ENCODE measurements at regions not wholly inside any gene's neighbourhood (a gene's known extent, or its start where the extent isn't known, plus 50 kb on each side); places are given as distances from the start of the nearest gene placed in this dataset.
"Not testable (repeated sequence)": the region's sequence is repeated elsewhere in the genome, so short reads cannot be mapped to it uniquely, and the experiment has no call there.

- intact Hi-C loops (cut with DNase I, micrococcal nuclease); DNase-seq; ATAC-seq: not testable (repeated sequence)
Observed at GRCh38 chr16:35157549-35157948, 1698.1 kb downstream of the TP53TG3F start.

GRCh38 chr16:35169324-35169723 lies 1709.9 kb downstream of the TP53TG3F start:
- DNase-seq; intact Hi-C loops (cut with DNase I, micrococcal nuclease); ATAC-seq: not testable (repeated sequence)

- intact Hi-C loops (cut with DNase I, micrococcal nuclease); ATAC-seq; DNase-seq: not testable (repeated sequence)
Observed at GRCh38 chr16:35170061-35170460, 1710.6 kb downstream of the TP53TG3F start.

- intact Hi-C loops (cut with DNase I, micrococcal nuclease) = no loop called here
- DNase-seq = peak in 1 of 2 donors; percentile 10
- no peak for ATAC-seq
Observed at GRCh38 chr16:35170610-35171009, 1711.2 kb downstream of the TP53TG3F start.

GRCh38 chr16:35171106-35171505 lies 1711.7 kb downstream of the TP53TG3F start:
- ATAC-seq (no peak), DNase-seq (no peak)
- intact Hi-C loops (cut with DNase I, micrococcal nuclease) = no loop called here

- DNase-seq (peak in 1 of 2 donors; percentile 7), ATAC-seq (no peak)
- intact Hi-C loops (cut with DNase I, micrococcal nuclease) = no loop called here
Observed at GRCh38 chr16:35173295-35173694, 1713.9 kb downstream of the TP53TG3F start.

GRCh38 chr16:35174016-35174415 lies 1714.6 kb downstream of the TP53TG3F start:
- no peak for ATAC-seq
- intact Hi-C loops (cut with DNase I, micrococcal nuclease) = no loop called here
- peak in 1 of 2 donors; percentile 13 for DNase-seq

- intact Hi-C loops (cut with DNase I, micrococcal nuclease) = no loop called here
- ATAC-seq = no peak
- peak in 1 of 2 donors; percentile 7 for DNase-seq
Observed at GRCh38 chr16:35176449-35176848, 1717.0 kb downstream of the TP53TG3F start.

GRCh38 chr16:35177851-35178250 lies 1718.4 kb downstream of the TP53TG3F start:
- DNase-seq (no peak), ATAC-seq (no peak)
- intact Hi-C loops (cut with DNase I, micrococcal nuclease) = no loop called here

- intact Hi-C loops (cut with DNase I, micrococcal nuclease) = no loop called here
- no peak for DNase-seq
Observed at GRCh38 chr16:35180970-35181369, 1721.6 kb downstream of the TP53TG3F start.

GRCh38 chr16:35181422-35182030 lies 1722.1 kb downstream of the TP53TG3F start:
- intact Hi-C loops (cut with DNase I, micrococcal nuclease) = no loop called here
- no peak for ATAC-seq
- DNase-seq = no peak

More at GRCh38 chr16:35180970-35181369, 1721.6 kb downstream of the TP53TG3F start:
- ATAC-seq = no peak

GRCh38 chr16:35182043-35182677 lies 1722.7 kb downstream of the TP53TG3F start:
- ATAC-seq = no peak
- intact Hi-C loops (cut with DNase I, micrococcal nuclease) = no loop called here
- DNase-seq = no peak

GRCh38 chr16:35182943-35183550 lies 1723.6 kb downstream of the TP53TG3F start:
- intact Hi-C loops (cut with DNase I, micrococcal nuclease) = no loop called here
- ATAC-seq (no peak), DNase-seq (no peak)

GRCh38 chr16:35184356-35184870 lies 1725.0 kb downstream of the TP53TG3F start:
- intact Hi-C loops (cut with DNase I, micrococcal nuclease) = no loop called here
- ATAC-seq (no peak), DNase-seq (no peak)

- intact Hi-C loops (cut with DNase I, micrococcal nuclease) = no loop called here
- DNase-seq (no peak), ATAC-seq (no peak)
Observed at GRCh38 chr16:35185366-35186044, 1726.1 kb downstream of the TP53TG3F start.

- DNase-seq (no peak), ATAC-seq (no peak)
- intact Hi-C loops (cut with DNase I, micrococcal nuclease) = no loop called here
Observed at GRCh38 chr16:35186045-35186759, 1726.8 kb downstream of the TP53TG3F start.

GRCh38 chr16:35187665-35188225 lies 1728.3 kb downstream of the TP53TG3F start:
- DNase-seq = no peak
- intact Hi-C loops (cut with DNase I, micrococcal nuclease) = no loop called here
- ATAC-seq = no peak

GRCh38 chr16:35188288-35189155 lies 1729.1 kb downstream of the TP53TG3F start:
- no peak for ATAC-seq

More at GRCh38 chr16:35188288-35189155, 1729.1 kb downstream of the TP53TG3F start:
- intact Hi-C loops (cut with DNase I, micrococcal nuclease) = no loop called here
- DNase-seq = no peak
